Adrenal gland (tissue), 5 donors: ENCODE measurements at regions not wholly inside any gene's neighbourhood (a gene's known extent, or its start where the extent isn't known, plus 50 kb on each side); places are given as distances from the start of the nearest gene placed in this dataset.

Experiments used
- CTCF ChIP-seq, 6 experiments: fragments of 450-650 bp in 4 of 6; fragments of 200-600 bp in 2 of 6; sonication (generic) in 1 of 6; IDR thresholded peaks; 1 replicate in 5 of 6; 2 replicates in 1 of 6; pipeline versions ENCODE4 v1.5.1 to v1.8.0; 2016 to 2021; ENCODE audit warnings: antibody characterized with exemption in 6 of 6, mild to moderate bottlenecking in 2 of 6, moderate library complexity in 1 of 6
- POLR2A ChIP-seq, 2 donors: fragments of 450-650 bp; IDR thresholded peaks; one replicate each; pipeline ENCODE4 v1.6.1; 2017; ENCODE audit warnings: antibody characterized with exemption in 2 of 2, mild to moderate bottlenecking in 2 of 2, moderate library complexity in 1 of 2
- donor health status: DM: no; HTN: no; CAD: no.

GRCh38 chr21:16979574-16979973 is 533.3 kb upstream of the CXADR start:
- TF ChIP-seq CTCF (IDR thresholded peaks at IDR 0.05) (no peak), POLR2A (IDR thresholded peaks at IDR 0.05) (no peak)
